SK-N-SH treated with all-trans-retinoic acid at 6 μM for 48 hours (cell line): ENCODE measurements at regions not wholly inside any gene's neighbourhood (a gene's known extent, or its start where the extent isn't known, plus 50 kb on each side); places are given as distances from the start of the nearest gene placed in this dataset.
"Not testable (repeated sequence)": the region's sequence is repeated elsewhere in the genome, so short reads cannot be mapped to it uniquely, and the experiment has no call there.

Source experiments
- ARNTL ChIP-seq: fragments of 450-650 bp; formaldehyde crosslinking; IDR thresholded peaks from 2 replicates; pipeline ENCODE4 v1.5.0; 2020; ENCODE audit warnings: low read depth, mild to moderate bottlenecking, moderate library complexity, borderline replicate concordance
- CSDC2 ChIP-seq: fragments of 250-450 bp; sonication (Bioruptor Pico); IDR thresholded peaks from 2 replicates; pipeline ENCODE4 v1.5.0; 2020; ENCODE audit warnings: mild to moderate bottlenecking, moderate library complexity
- PPARA ChIP-seq: fragments of 250-450 bp; sonication (Bioruptor Pico); IDR thresholded peaks from 2 replicates; pipeline ENCODE4 v1.5.0; 2020; ENCODE audit warnings: mild to moderate bottlenecking, borderline replicate concordance
- ZFP3 ChIP-seq: fragments of 250-450 bp; sonication (Bioruptor Pico); IDR thresholded peaks from 2 replicates; pipeline ENCODE4 v1.5.0; 2020; ENCODE audit warnings: mild to moderate bottlenecking, moderate library complexity
- ZFP30 ChIP-seq: fragments of 450-650 bp; formaldehyde crosslinking; IDR thresholded peaks from 2 replicates; pipeline ENCODE4 v1.5.0; 2022; ENCODE audit warnings: mild to moderate bottlenecking, moderate library complexity

GRCh38 chr12:8351073-8351472 lies 104.7 kb upstream of the CLEC6A start:
- TF ChIP-seq ZFP3, ZFP30, CSDC2, PPARA, ARNTL (CRISPR knock-in tag): not testable (repeated sequence)
